Upper lobe of right lung (tissue), 1 donor: ENCODE measurements at regions not wholly inside any gene's neighbourhood (a gene's known extent, or its start where the extent isn't known, plus 50 kb on each side); places are given as distances from the start of the nearest gene placed in this dataset.

Source experiments
- ATAC-seq: fragments of 200-7000 bp; cut with Tn5 transposase; one replicate; pipeline ENCODE4 v1.9.1; 2020; ENCODE audit warnings: mild to moderate bottlenecking, moderate library complexity
- DNase-seq: peaks from one replicate; pipeline ENCODE4 v3.0.0-alpha.2; 2020
- H3K27ac ChIP-seq: fragments of 200-600 bp; one replicate; pipeline ENCODE4 v1.8.0; 2022
- H3K27me3 ChIP-seq: fragments of 200-600 bp; one replicate; pipeline ENCODE4 v1.8.0; 2022; ENCODE audit warnings: mild to moderate bottlenecking
- H3K36me3 ChIP-seq: fragments of 200-600 bp; one replicate; pipeline ENCODE4 v1.8.0; 2022
- H3K4me1 ChIP-seq: fragments of 200-600 bp; one replicate; pipeline ENCODE4 v1.8.0; 2022
- H3K4me3 ChIP-seq: fragments of 200-600 bp; one replicate; pipeline ENCODE4 v1.8.0; 2022; ENCODE audit warnings: mild to moderate bottlenecking
- H3K9me3 ChIP-seq: fragments of 200-600 bp; one replicate; pipeline ENCODE4 v1.8.0; 2022
- intact Hi-C: fragments of 100-400 bp; cut with DNase I; formaldehyde crosslinking; loops from one replicate; pipeline ENCODE4 v1.11.0; 2022
- TF ChIP-seq, protein P1 (sequence below): fragments of 200-600 bp; IDR thresholded peaks from one replicate; pipeline ENCODE4 v1.8.0; 2022; ENCODE audit warnings: antibody characterized with exemption
- donor health status: DM: no; HTN: yes; CAD: no; lungs with severe emphysema.

DNA sequence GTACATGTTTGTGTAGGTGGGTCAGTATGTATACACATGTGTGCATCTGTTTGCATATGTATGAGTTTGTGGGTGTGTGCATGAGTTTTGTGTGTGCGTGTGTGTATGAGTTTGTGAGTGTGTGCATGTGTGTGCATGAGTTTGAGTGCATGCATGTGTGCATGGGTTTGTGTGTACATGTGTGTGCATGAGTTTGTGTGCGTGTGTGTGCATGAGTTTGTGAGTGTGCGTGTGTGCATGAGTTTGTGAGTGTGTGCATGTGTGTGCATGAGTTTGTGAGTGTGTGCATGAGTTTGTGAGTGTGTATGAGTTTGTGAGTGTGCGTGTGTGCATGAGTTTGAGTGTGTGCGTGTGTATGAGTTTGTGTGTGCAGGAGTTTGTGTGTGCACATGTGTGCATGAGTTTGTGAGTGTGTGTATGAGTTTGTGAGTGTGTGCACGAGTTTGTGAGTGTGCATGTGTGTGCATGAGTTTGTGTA, 61.5 kb downstream of the FZD10 start:
- H3K4me1 ChIP-seq, result no peaks in the 10 kb centered on the region
- peaks cover 7% of the 10 kb centered on the region for H3K27me3 ChIP-seq

DNA sequence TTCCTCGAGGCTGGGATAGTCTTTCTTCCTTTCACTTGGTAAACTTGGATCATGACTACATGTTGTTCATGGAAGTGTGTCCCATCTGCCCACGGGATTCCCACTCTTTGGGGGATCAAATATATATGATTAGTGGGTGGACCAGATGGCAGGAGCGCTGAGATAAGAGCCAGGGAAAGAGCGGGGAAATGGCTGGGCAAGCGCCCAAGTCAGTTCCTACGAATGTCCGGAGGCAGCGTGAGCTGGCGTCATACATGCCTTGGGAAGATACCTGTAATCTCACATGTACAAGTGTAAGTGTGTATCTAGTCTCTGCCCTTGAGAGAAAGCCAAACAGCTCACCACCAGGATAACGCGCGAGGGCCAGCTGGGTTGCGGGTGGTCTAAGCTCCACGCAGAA, 62.3 kb downstream of the FZD10 start:
- TF ChIP-seq, protein P1, sequence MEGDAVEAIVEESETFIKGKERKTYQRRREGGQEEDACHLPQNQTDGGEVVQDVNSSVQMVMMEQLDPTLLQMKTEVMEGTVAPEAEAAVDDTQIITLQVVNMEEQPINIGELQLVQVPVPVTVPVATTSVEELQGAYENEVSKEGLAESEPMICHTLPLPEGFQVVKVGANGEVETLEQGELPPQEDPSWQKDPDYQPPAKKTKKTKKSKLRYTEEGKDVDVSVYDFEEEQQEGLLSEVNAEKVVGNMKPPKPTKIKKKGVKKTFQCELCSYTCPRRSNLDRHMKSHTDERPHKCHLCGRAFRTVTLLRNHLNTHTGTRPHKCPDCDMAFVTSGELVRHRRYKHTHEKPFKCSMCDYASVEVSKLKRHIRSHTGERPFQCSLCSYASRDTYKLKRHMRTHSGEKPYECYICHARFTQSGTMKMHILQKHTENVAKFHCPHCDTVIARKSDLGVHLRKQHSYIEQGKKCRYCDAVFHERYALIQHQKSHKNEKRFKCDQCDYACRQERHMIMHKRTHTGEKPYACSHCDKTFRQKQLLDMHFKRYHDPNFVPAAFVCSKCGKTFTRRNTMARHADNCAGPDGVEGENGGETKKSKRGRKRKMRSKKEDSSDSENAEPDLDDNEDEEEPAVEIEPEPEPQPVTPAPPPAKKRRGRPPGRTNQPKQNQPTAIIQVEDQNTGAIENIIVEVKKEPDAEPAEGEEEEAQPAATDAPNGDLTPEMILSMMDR, result no peak
- Histone ChIP-seq H3K36me3 (no peaks in the 10 kb centered on the region), H3K27me3 (peaks cover 7% of the 10 kb centered on the region), H3K27ac (no peak overlapping the region), H3K4me3 (no peak overlapping the region), H3K4me1 (no peaks in the 10 kb centered on the region), H3K9me3 (no peaks in the 10 kb centered on the region)
- ATAC-seq, result no peak
- DNase-seq, result no peak
- intact Hi-C loops, result no loop called here

More for the DNA sequence above, 61.5 kb downstream of the FZD10 start:
- no peak overlapping the region for H3K4me3 ChIP-seq
- TF ChIP-seq, protein P1, result no peak
- ATAC-seq (no peak), DNase-seq (no peak)
- H3K9me3 ChIP-seq, result no peaks in the 10 kb centered on the region
- intact Hi-C loops, result no loop called here
- H3K36me3 ChIP-seq, result no peaks in the 10 kb centered on the region
- no peak overlapping the region for H3K27ac ChIP-seq

DNA sequence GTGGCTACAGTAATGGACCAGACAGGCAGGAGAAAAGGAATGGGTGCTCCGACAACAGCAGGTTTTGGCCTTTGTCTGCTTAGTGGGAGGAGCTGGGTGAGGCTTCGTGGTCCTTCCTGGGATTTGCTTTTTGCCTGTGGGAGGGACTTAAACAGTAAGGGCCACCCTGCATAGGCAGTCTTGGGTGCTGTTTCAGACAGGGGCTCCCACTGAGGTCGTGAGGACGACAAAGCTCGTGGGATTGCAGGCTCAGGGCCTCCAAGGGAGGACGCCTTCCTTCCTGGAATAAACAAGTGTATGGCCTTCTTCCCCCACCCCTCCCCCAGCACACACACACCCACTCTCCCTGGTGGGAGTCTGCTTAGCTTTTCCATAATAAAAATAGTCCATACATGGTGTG, 63.1 kb downstream of the FZD10 start:
- no peaks in the 10 kb centered on the region for H3K9me3 ChIP-seq
- H3K4me1 ChIP-seq, result no peaks in the 10 kb centered on the region
- H3K27me3 ChIP-seq, result peaks cover 7% of the 10 kb centered on the region
- intact Hi-C loops, result no loop called here
- H3K36me3 ChIP-seq, result no peaks in the 10 kb centered on the region
- H3K27ac ChIP-seq, result no peak overlapping the region
- TF ChIP-seq, protein P1, result no peak
- DNase-seq, result no peak
- ATAC-seq, result no peak
- H3K4me3 ChIP-seq, result no peak overlapping the region

DNA sequence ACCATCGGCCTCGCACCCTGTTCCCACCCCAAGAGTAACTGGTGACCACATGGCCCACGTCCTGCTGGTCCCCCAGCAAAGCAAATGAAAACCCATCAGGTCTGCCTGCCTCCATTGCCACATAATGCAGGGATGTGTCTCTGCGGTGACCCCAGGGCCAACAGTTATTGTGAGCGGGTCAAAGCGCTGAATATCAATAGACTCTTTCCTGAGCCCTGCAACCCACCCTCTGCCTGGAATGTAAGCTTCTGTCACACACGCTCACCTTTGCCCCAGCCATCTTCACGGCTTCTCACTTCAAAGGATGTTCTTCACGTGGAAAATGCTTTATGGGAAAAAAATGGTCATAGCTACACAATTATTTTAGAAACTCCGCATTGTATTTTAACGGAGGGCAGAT, 63.9 kb downstream of the FZD10 start:
- TF ChIP-seq, protein P1, result no peak
- Histone ChIP-seq H3K9me3 (no peaks in the 10 kb centered on the region), H3K27me3 (peaks cover 7% of the 10 kb centered on the region), H3K4me3 (no peak overlapping the region), H3K4me1 (no peaks in the 10 kb centered on the region), H3K27ac (no peak overlapping the region), H3K36me3 (no peaks in the 10 kb centered on the region)
- intact Hi-C loops, result no loop called here
- ATAC-seq, result no peak
- DNase-seq, result no peak

DNA sequence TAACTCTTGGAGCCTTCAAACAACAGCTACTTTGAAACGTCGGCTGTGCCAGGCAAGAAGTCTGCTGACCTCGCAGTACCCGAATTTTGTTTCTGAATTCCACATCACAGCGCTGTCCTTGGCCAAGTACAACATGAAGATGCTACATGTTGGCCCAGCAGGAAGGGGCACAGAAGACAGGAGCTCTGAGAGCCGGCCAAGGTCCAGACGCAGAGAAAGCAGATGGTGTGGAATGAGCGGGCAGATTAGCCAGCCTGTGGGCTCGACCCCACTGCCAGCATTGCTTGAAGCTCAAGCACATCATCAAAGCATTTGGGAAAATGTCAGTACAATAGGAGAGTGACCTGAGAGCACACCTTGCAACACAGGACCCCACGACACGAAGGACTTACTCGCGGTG, 64.5 kb downstream of the FZD10 start:
- ATAC-seq (no peak), DNase-seq (no peak)
- TF ChIP-seq, protein P1, result no peak
- Histone ChIP-seq H3K9me3 (no peaks in the 10 kb centered on the region), H3K36me3 (no peaks in the 10 kb centered on the region), H3K27me3 (peaks cover 7% of the 10 kb centered on the region), H3K27ac (no peak overlapping the region), H3K4me3 (no peak overlapping the region), H3K4me1 (no peaks in the 10 kb centered on the region)
- intact Hi-C loops, result no loop called here

DNA sequence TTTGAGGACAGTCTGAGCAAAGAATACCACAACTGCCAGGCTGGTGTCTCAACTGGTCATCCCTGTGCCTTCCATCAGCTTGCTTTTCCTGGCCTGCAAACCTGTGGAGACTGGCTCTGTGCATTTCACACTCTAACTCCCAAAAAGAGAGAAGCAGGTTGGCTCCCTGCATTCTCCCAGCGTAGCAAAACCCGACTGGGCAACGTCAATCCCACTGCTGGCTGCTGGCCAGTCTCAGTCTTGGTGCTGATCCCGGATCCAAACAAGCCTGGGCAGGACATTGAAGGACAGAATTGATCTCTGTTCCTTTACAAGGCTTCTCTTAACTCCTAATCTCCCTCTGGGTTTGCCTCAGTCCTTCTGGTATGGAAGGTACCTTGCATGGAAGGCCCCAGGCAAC, 65.4 kb downstream of the FZD10 start:
- no peak overlapping the region for H3K27ac ChIP-seq
- no peak overlapping the region for H3K4me3 ChIP-seq
- no peaks in the 10 kb centered on the region for H3K4me1 ChIP-seq
- H3K27me3 ChIP-seq, result peaks cover 7% of the 10 kb centered on the region
- intact Hi-C loops, result no loop called here
- ATAC-seq (no peak), DNase-seq (no peak)
- no peaks in the 10 kb centered on the region for H3K9me3 ChIP-seq
- no peaks in the 10 kb centered on the region for H3K36me3 ChIP-seq
- TF ChIP-seq, protein P1, result no peak
